HFF-Myc (cell line): ENCODE measurements at regions not wholly inside any gene's neighbourhood (a gene's known extent, or its start where the extent isn't known, plus 50 kb on each side); places are given as distances from the start of the nearest gene placed in this dataset.

Experiments
- DNase-seq: peaks from one replicate; pipeline ENCODE4 v3.0.0-alpha.2; 2011; ENCODE audit warnings: low read depth; ENCODE audit errors: extremely low read depth
- H3K4me3 ChIP-seq: replicated peaks from 2 replicates; pipeline ENCODE4 v1.5.1; 2011; ENCODE audit warnings: low read depth, mild to moderate bottlenecking, control low read depth, low read length
- TF ChIP-seq, protein P1 (sequence below): IDR thresholded peaks from 2 replicates; pipeline ENCODE4 v1.5.1; 2012; ENCODE audit warnings: mild to moderate bottlenecking, low read depth, low read length, control low read depth; ENCODE audit errors: missing control alignments

DNA sequence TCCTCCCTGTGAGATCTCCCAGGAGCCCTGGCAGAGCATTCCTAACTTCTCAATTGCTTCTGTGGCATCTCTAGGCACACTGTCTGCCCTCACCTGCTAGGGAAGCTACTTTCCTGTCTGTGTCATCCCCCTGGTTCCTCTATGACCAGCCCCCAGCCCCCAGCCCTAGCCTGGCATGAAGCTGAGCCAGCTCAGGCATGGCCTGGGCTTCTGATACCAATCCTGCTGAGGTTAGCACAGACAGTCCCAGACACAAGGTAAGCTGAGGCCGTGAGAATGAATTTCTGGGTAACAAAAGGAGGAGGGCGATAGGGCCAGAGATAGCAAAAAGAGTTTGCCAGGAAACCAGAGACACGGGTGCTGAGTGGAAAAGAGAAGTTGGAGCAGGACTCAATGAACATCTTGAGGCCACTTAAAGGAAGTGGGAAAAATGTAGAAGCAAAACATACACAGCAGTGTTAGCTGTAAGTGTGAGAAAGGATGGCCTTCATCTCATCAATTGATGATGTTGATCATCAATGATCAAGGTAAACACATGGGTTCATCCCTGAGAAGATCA lies 87.6 kb upstream of the PICALM start:
- DNase-seq = no peak
- H3K4me3 ChIP-seq = no peak overlapping the region
- TF ChIP-seq, protein P1, sequence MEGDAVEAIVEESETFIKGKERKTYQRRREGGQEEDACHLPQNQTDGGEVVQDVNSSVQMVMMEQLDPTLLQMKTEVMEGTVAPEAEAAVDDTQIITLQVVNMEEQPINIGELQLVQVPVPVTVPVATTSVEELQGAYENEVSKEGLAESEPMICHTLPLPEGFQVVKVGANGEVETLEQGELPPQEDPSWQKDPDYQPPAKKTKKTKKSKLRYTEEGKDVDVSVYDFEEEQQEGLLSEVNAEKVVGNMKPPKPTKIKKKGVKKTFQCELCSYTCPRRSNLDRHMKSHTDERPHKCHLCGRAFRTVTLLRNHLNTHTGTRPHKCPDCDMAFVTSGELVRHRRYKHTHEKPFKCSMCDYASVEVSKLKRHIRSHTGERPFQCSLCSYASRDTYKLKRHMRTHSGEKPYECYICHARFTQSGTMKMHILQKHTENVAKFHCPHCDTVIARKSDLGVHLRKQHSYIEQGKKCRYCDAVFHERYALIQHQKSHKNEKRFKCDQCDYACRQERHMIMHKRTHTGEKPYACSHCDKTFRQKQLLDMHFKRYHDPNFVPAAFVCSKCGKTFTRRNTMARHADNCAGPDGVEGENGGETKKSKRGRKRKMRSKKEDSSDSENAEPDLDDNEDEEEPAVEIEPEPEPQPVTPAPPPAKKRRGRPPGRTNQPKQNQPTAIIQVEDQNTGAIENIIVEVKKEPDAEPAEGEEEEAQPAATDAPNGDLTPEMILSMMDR = no peak

DNA sequence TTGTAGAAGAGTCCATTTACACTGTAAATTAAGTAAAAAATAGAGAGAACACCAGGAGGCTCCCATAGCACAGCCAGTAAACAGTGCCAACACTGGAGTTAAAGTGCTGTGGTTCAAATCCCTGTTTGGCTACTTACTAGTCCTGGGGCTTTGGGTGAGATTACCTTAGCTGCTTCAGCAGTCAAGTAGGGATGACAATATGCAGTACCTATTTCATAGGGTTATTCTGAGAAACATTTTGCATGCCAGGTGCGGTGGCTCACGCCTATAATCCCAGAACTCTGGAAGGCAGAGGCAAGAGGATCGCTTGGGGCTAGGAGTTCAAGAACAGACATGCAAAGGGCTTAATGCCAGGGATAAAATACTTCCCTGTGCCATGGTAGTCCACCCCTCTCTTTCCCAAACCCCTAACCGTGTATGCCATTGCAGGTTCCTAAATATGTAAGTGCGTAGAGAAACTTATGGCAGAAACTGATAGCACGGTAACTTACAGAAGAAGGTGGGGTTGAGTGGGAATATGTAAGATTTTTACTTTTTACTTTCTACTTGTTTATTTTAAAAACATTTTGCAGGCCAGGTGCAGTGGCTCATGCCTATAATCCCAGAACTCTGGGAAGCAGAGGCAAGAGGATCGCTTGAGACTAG lies 86.4 kb upstream of the PICALM start:
- DNase-seq = no peak
- no peak overlapping the region for H3K4me3 ChIP-seq
- TF ChIP-seq, protein P1 = no peak

DNA sequence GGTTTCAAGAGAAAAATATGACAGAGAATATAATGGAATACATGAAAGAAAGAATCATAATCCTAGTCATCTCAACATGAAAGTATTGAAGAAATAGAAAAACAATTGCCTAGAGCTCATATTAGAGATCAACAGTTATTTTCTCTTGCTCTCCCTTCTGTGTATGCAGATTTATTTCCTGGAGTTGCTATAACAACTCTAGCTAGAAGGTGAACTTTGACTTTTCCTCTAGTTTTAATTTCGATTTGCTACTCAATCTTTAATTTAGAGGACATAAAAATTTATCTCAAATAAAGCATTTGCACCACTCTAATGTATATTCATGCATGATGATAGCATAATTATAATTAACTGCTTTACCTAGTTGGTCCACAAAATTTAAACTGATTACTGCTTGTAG lies 84.6 kb upstream of the PICALM start:
- no peak overlapping the region for H3K4me3 ChIP-seq
- no peak for DNase-seq
- TF ChIP-seq, protein P1 = no peak

DNA sequence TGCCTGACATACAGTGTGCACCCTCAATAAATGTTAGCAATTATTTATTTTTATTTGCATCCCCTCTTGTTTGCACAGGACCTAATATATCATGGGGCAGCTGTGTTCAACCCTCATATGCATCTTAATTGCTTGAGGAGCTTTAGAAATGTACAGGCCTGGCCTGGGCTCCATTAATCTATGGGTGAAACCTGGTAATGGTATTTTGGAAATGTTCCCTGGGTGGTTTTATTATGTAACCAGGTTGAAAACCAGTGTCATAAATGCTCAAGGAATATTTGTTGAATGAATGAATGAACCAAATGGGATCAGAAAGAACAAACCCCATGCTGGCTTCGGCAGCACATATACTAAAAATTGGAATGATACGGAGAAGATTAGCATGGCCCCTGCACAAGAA lies 84.0 kb upstream of the PICALM start:
- DNase-seq = no peak
- no peak overlapping the region for H3K4me3 ChIP-seq
- TF ChIP-seq, protein P1 = no peak

DNA sequence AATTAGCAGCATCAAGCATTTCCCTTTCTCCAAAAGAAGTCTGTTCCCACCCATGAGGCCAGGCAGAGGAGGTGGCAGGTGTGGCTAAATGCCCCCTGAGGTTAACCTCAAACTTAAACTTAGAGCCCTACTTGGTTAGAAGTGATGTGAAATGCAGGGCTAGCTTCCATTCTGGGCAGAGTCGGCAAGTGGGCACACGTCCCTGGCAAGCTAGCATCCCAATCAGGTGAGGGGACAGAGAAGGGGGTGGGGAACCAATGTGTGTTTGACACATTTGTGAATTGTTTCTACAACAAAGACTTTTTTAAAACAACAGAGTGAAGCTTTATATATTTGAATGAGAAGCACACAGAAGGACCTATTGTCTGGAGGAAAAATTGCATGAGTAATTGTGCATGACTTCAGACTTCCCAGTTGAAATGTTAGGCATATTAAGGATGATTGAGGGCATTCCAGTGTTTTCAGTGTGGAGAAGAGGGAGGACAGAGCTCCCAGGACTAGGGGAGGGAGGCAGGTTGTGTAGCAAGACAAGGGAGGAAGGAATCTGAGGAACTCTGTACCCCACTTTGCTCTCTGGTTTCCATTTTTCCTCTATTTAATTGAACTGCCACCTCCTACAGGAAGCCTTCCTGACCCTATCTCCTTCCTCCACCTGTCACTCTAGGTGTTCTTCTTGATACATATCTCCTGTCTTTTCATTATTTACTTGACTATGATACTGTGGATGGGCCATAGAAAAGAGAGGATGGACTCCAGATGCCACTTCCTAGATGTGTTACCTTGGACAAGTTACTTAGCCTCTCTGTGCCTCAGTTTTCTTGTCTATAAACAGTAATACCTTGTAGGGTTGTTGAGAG lies 83.3 kb upstream of the PICALM start:
- no peak for DNase-seq
- H3K4me3 ChIP-seq = no peak overlapping the region
- TF ChIP-seq, protein P1 = no peak

DNA sequence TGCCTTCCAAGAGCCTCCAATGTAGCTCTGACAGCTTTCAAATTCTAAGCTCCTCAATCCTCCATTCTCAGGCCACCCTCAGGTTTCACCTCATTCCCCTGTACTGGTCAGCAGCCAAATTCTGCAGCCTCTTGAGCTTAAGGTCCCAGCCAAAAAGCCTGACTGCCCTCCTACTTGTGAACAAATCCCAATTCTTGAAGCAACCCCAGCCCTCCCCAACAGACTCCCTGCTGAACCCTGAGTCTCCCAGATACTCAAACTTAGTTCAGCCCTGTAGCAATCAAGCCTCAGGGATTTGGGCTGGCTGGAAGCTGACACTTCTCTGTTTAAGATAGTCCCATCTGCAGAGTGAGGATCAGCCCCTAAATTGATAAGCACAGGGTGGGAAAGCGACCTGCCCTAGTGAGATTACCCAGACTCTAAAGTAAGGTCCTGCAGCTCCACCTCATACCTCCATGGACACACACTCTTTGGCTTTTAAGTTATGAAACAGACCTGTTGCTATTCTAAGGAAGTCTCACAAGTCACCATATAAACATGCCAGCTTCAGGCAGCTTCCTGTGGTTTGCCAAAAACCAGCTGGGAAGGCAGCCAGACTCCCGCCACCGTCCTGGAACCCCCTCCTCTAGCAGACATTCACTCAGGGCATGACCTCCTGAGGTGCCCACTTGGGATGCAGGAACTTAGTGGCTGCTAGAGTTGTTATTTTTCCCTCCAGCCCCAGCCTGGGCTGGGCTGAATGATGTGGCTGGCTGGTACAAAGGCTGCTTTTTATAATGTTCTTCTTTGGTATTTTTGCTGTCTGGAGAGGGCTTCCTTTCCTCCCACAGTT lies 82.5 kb upstream of the PICALM start:
- H3K4me3 ChIP-seq = no peak overlapping the region
- no peak for DNase-seq

More for the DNA sequence above, 82.5 kb upstream of the PICALM start:
- TF ChIP-seq, protein P1 = no peak
